Retinal pigment epithelial cell (primary cell): ENCODE measurements at regions not wholly inside any gene's neighbourhood (a gene's known extent, or its start where the extent isn't known, plus 50 kb on each side); places are given as distances from the start of the nearest gene placed in this dataset.

Experiments used
- DNase-seq: peaks from one replicate; pipeline ENCODE4 v3.0.0-alpha.2; 2010; ENCODE audit warnings: low read depth
- H3K4me3 ChIP-seq: 2 replicates; pipeline ENCODE4 v1.5.1; 2011; ENCODE audit warnings: mild to moderate bottlenecking, low read length, control low read depth, moderate library complexity
- TF ChIP-seq, protein P1 (sequence below): conservative IDR thresholded peaks from 2 replicates; pipeline ENCODE4 v1.5.1; 2011; ENCODE audit warnings: low read depth, low read length, control low read depth, inconsistent platforms

DNA sequence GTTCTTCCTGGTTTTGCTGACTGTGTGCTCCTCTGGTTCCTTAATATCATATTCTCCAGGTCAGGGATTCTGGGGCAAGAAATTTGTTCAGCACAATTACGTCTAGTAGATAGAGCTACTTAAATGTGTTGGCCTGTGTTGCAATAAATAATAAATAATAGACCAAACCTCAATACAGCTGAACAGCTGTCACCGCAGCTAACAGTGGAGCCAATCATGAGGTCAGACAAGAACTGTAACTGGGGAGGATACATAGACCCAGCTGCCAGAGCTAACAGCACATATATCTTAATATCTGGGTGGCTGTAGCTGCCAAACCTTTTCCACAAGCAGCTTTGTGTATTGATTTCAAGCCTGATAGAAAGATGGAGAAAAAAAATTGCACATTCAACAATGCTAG, 1596.3 kb upstream of the PCDH20 start:
- H3K4me3 ChIP-seq, result no peak overlapping the region
- no peak for DNase-seq
- TF ChIP-seq, protein P1, sequence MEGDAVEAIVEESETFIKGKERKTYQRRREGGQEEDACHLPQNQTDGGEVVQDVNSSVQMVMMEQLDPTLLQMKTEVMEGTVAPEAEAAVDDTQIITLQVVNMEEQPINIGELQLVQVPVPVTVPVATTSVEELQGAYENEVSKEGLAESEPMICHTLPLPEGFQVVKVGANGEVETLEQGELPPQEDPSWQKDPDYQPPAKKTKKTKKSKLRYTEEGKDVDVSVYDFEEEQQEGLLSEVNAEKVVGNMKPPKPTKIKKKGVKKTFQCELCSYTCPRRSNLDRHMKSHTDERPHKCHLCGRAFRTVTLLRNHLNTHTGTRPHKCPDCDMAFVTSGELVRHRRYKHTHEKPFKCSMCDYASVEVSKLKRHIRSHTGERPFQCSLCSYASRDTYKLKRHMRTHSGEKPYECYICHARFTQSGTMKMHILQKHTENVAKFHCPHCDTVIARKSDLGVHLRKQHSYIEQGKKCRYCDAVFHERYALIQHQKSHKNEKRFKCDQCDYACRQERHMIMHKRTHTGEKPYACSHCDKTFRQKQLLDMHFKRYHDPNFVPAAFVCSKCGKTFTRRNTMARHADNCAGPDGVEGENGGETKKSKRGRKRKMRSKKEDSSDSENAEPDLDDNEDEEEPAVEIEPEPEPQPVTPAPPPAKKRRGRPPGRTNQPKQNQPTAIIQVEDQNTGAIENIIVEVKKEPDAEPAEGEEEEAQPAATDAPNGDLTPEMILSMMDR, result no peak

DNA sequence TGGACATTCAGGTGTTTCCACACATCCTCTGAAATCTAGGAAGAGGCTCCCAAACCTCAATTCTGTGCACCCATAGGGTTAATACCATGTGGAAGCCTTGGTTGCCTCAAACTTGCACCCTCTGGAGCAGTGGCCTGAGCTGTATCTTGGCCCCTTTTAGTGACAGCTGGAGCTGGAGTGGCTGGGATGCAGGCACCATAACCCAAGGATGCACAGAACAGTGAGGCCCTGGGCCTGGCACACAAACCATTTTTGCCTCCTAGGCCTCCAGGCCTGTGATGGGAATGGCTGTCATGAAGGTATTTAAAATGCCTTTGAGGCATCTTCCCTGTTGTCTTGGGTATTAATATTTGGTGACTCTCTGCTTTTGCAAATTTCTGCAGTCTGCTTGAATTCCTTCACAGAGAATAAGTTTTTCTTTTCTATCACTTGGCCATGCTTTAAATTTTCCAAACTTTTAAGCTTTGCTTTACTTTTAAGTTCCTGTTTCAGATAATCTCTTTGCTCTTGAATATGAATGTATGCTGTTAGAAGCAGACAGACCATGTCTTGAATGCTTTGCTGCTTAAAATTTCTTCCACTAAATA, 1594.5 kb upstream of the PCDH20 start:
- H3K4me3 ChIP-seq, result no peak overlapping the region
- TF ChIP-seq, protein P1, result no peak
- no peak for DNase-seq

DNA sequence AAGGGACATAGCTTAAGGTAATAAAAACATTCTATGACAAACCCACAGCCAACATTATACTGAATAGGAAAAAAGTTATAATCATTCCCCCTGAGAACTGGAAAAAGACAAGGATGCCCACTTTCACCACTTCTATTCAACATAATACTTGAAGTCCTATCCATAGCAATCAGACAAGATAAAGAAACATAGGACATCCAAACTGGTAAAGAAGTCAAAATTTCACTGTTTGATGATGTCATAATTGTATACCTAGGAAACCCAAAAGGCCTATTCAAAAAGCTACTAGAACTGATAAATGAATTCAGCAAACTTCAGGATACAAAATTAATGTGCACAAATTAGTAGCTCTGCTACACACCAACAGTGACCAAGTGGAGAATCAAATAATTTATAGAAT, 1590.0 kb upstream of the PCDH20 start:
- no peak overlapping the region for H3K4me3 ChIP-seq
- TF ChIP-seq, protein P1, result no peak
- no peak for DNase-seq

DNA sequence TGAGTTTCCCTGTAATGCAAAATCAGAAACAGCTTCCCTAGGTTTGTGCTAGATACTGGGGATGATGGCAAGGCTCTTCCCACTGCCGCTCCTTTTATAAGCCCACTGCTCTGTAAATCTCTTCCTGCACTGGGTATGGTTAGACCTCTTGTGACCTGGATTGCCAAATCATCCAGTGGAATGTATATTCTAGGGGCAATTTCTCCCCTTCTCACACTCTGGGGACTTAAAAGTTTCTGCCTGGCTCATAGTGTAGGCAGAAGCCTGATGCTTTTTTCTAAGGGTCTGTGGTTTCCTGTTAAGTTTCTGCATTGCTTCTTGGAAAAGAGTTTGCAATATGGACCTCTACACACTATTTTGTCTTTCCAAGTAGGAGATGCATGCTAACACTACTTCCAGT, 1582.0 kb upstream of the PCDH20 start:
- DNase-seq, result no peak
- TF ChIP-seq, protein P1, result no peak
- H3K4me3 ChIP-seq, result no peak overlapping the region

DNA sequence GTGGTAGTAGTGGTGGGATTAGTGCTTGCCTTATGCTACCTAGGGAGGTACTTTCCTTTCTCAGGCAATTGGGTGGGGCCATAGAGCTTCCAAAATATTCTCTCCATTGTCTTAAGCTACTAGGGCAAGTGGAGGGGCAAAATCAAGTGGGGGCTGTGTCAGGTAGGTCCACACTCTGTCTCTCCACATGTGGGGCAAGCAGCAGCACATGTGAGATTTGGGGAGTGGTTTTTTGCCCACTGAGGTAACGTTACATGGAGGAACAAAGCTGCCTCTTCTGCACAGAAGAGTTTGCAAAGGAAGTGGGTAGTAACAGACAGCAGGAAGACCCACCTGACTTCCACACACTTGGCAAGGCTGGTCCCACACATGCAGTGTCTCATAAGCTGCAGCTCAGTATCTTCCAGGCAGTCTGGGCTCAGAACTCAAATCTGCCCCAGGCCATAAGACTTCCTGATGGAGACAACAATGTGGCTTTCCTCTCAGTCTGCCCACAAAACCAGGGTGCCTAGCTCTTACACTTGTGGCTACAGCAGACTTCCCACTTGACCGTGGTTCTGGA, 1581.5 kb upstream of the PCDH20 start:
- H3K4me3 ChIP-seq, result no peak overlapping the region
- TF ChIP-seq, protein P1, result no peak
- DNase-seq, result no peak

DNA sequence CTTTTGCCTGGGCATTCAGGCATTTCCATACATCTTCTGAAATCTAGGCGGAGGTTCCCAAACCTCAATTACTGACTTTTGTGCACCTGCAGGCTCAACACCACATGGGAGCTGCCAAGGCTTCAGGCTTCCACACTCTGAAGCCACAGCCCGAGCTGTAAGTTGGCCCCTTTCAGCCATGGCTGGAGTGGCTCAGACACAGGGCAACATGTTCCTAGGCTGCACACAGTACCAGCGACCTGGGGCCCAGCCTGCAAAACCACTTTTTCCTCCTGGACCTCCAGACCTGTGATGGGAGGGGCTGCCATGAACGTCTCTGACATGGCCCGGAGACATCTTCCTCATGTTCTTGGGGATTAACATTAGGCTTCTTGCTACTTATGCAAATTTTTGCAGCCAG, 1558.2 kb upstream of the PCDH20 start:
- TF ChIP-seq, protein P1, result no peak
- no peak overlapping the region for H3K4me3 ChIP-seq
- DNase-seq, result no peak

DNA sequence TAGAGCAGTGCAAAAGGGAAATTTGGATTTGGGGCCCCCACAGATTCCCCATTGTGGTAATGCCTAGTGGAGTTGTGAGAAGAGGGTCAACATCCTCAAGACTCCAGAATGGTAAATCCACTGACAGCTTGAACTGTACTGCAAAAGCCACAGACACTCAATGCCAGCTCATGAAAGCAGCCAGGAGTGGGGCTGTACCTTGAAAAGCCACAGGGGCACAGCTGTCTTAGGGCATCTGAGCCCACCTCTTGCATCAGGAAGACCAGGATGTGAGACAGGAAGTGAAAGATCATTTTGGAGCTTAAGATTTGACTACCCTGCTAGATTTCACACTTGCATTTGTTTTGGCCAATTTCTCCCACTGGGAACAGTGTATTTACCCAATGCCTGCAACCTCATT, 1548.9 kb upstream of the PCDH20 start:
- TF ChIP-seq, protein P1, result no peak
- DNase-seq, result no peak
- H3K4me3 ChIP-seq, result no peak overlapping the region
